ENCODE measurements at regions not wholly inside any gene's neighbourhood (a gene's known extent, or its start where the extent isn't known, plus 50 kb on each side); places are given as distances from the start of the nearest gene placed in this dataset.

- intact Hi-C loops (cut with micrococcal nuclease; ENCODE audit: unreplicated experiment) (no loop called here), in situ Hi-C loops (cut with MboI) (no loop called here)
- Histone ChIP-seq H2AFZ (ENCODE audit: control insufficient read depth, low read depth, low read length) (no peak overlapping the region), H3K9ac (ENCODE audit: control insufficient read depth, insufficient read depth, low read length) (no peak overlapping the region), H3K4me3 (no peak overlapping the region), H3K4me1 (ENCODE audit: control insufficient read depth, insufficient read depth, low read length) (no peaks in the 10 kb centered on the region), H3K79me2 (ENCODE audit: control insufficient read depth, insufficient read depth, low read length) (no peaks in the 10 kb centered on the region), H3K4me2 (ENCODE audit: control insufficient read depth, insufficient read depth) (no peak overlapping the region), H3K9me3 (replicated peaks; ENCODE audit: control insufficient read depth, insufficient read depth, low read length) (no peaks in the 10 kb centered on the region), H3K27me3 (replicated peaks in 1 of 2; ENCODE audit: control insufficient read depth in 2 of 2, insufficient read depth in 2 of 2, low read length in 1 of 2) (no peaks in the 10 kb centered on the region), H3K36me3 (ENCODE audit: control insufficient read depth in 2 of 2, insufficient read depth in 2 of 2, low read length in 1 of 2) (no peaks in the 10 kb centered on the region), H4K20me1 (ENCODE audit: control insufficient read depth, insufficient read depth) (no peaks in the 10 kb centered on the region), H3K27ac (ENCODE audit: control insufficient read depth, insufficient read depth) (no peak overlapping the region)
- ChIA-PET POLR2A (interaction anchor here (1.1 kb wide), 1 partner anchor 13 kb away, joined by 3 read pairs; no protein-coding TSS in a partner anchor), CTCF (no interaction called here), RAD21 (ENCODE audit: unreplicated experiment) (no interaction called here), SMC1A (ENCODE audit: uncharacterized antibody, unreplicated experiment) (no interaction called here)
- no TSS peak for BruUV-seq (replicated peaks)
- WGBS (ENCODE audit: insufficient coverage, insufficient replicate concordance, low lambda C conversion rate, missing lambda C conversion rate) = 11% methylated on average over 5 of the region's 5 CpGs
- no peak for FAIRE-seq
- DNase-seq (ENCODE audit: low read depth, low spot score) = no peak
- TF ChIP-seq PML (IDR thresholded peaks at IDR 0.05; ENCODE audit: low read length) = no peak
- no peak for TF ChIP-seq SRF (IDR thresholded peaks at IDR 0.05; ENCODE audit: low read depth in 2 of 2, low read length in 2 of 2)
- TF ChIP-seq STAT1 (conservative IDR thresholded peaks at IDR 0.05) = no peak
- TF ChIP-seq USF2 (IDR thresholded peaks at IDR 0.05; ENCODE audit: borderline replicate concordance, low read depth, low read length) = no peak
- no peak for TF ChIP-seq PAX5 (IDR thresholded peaks at IDR 0.05; ENCODE audit: borderline replicate concordance, low read depth, low read length)
- TF ChIP-seq NFXL1 (IDR thresholded peaks at IDR 0.05; ENCODE audit: borderline replicate concordance) = no peak
- TF ChIP-seq IRF4 (IDR thresholded peaks at IDR 0.05; ENCODE audit: low read depth, low read length) = no peak
- no peak for TF ChIP-seq GATAD2B (conservative IDR thresholded peaks at IDR 0.05; ENCODE audit: low read depth)
- no peak for TF ChIP-seq POLR2AphosphoS2 (IDR thresholded peaks at IDR 0.05; ENCODE audit: low read depth, low read length)
- TF ChIP-seq ESRRA (IDR thresholded peaks at IDR 0.05; ENCODE audit: low read length) = no peak
- no peak for TF ChIP-seq PKNOX1 (IDR thresholded peaks at IDR 0.05)
- TF ChIP-seq NFYA (IDR thresholded peaks at IDR 0.05; ENCODE audit: borderline replicate concordance, low read depth, low read length) = no peak
- no peak for TF ChIP-seq CTCF (IDR thresholded peaks at IDR 0.05 in 2 of 3, conservative IDR thresholded peaks at IDR 0.05 in 1 of 3; ENCODE audit: control insufficient read depth in 2 of 3, extremely low read depth in 1 of 3, insufficient read depth in 1 of 3, low read depth in 3 of 3, low read length in 3 of 3)
- TF ChIP-seq ATF7 (IDR thresholded peaks at IDR 0.05; ENCODE audit: low read depth) = no peak
- no peak for TF ChIP-seq BHLHE40 (IDR thresholded peaks at IDR 0.05; ENCODE audit: borderline replicate concordance in 1 of 2, low read depth in 2 of 2, low read length in 1 of 2)
- ATAC-seq = no peak
Observed at GRCh38 chr2:66665124-66665984, 230.4 kb downstream of the MEIS1 start.

Data from GM12878 (cell line).